GM12891 (cell line): ENCODE measurements at regions not wholly inside any gene's neighbourhood (a gene's known extent, or its start where the extent isn't known, plus 50 kb on each side); places are given as distances from the start of the nearest gene placed in this dataset.
A peak's percentile ranks its signal among the peaks of the same experiment; 100 is the strongest.

ENCODE experiments used
- DNase-seq: peaks from one replicate; pipeline ENCODE4 v3.0.0; 2011; ENCODE audit warnings: low spot score; ENCODE audit not compliant: insufficient read length
- FAIRE-seq: peaks from 2 replicates; lab custom pipeline; 2011; peaks lifted over from hg19 to GRCh38; lab: Jason Lieb, UNC
- PAX5 ChIP-seq: IDR thresholded peaks from 2 replicates; pipeline ENCODE4 v1.6.1; 2011; ENCODE audit warnings: low read length, moderate library complexity, mild to moderate bottlenecking; ENCODE audit not compliant: insufficient read depth, severe bottlenecking
- POLR2A ChIP-seq: IDR thresholded peaks from 2 replicates; pipeline ENCODE4 v1.6.1; 2011; ENCODE audit warnings: low read depth, low read length, control low read depth
- POLR2AphosphoS5 ChIP-seq: IDR thresholded peaks from 2 replicates; pipeline ENCODE4 v1.6.1; 2011; ENCODE audit warnings: low read depth, low read length, control low read depth
- POU2F2 ChIP-seq: IDR thresholded peaks from 2 replicates; pipeline ENCODE4 v1.6.1; 2011; ENCODE audit warnings: low read depth, mild to moderate bottlenecking, control low read depth, low read length, moderate library complexity
- SPI1 ChIP-seq: IDR thresholded peaks from 2 replicates; pipeline ENCODE4 v1.6.1; 2011; ENCODE audit warnings: low read depth, low read length, control low read depth
- TAF1 ChIP-seq: IDR thresholded peaks from 2 replicates; pipeline ENCODE4 v1.6.1; 2011; ENCODE audit warnings: low read depth, low read length, control low read depth

- FAIRE-seq (peak; percentile 26), DNase-seq (no peak)
- no peak for TF ChIP-seq POLR2AphosphoS5
- TF ChIP-seq POLR2A: no peak
- no peak for TF ChIP-seq PAX5
- no peak for TF ChIP-seq POU2F2
Observed at GRCh38 chrY:13066372-13066771, 161.7 kb downstream of the DDX3Y start.

- TF ChIP-seq PAX5 (no peak), POLR2A (no peak), POLR2AphosphoS5 (no peak), TAF1 (no peak), SPI1 (no peak), POU2F2 (no peak)
- DNase-seq (no peak), FAIRE-seq (no peak)
Observed at GRCh38 chrY:13068696-13069095, 164.0 kb downstream of the DDX3Y start.

GRCh38 chrY:13069111-13069510 is 164.4 kb downstream of the DDX3Y start:
- TF ChIP-seq PAX5: no peak
- TF ChIP-seq POU2F2: no peak
- no peak for TF ChIP-seq TAF1
- no peak for TF ChIP-seq POLR2A
- no peak for TF ChIP-seq SPI1
- TF ChIP-seq POLR2AphosphoS5: no peak
- DNase-seq (no peak), FAIRE-seq (no peak)

GRCh38 chrY:13082748-13083147 is 178.1 kb downstream of the DDX3Y start:
- TF ChIP-seq PAX5 (no peak), TAF1 (no peak), POLR2AphosphoS5 (no peak), SPI1 (no peak), POLR2A (no peak), POU2F2 (no peak)
- no peak for DNase-seq
- peak; percentile 72 for FAIRE-seq

- TF ChIP-seq TAF1 (no peak), POLR2A (no peak), POU2F2 (no peak), POLR2AphosphoS5 (no peak), PAX5 (no peak), SPI1 (no peak)
- FAIRE-seq (no peak), DNase-seq (no peak)
Observed at GRCh38 chrY:13091575-13091974, 186.9 kb downstream of the DDX3Y start.

GRCh38 chrY:13092986-13093385 is 188.3 kb downstream of the DDX3Y start:
- TF ChIP-seq SPI1 (no peak), POU2F2 (no peak), POLR2AphosphoS5 (no peak), POLR2A (no peak), TAF1 (no peak), PAX5 (no peak)
- FAIRE-seq (peak; percentile 40), DNase-seq (no peak)

- no peak for DNase-seq
- no peak for FAIRE-seq
- TF ChIP-seq SPI1: no peak
- no peak for TF ChIP-seq POLR2A
- TF ChIP-seq PAX5: no peak
- TF ChIP-seq TAF1: no peak
- TF ChIP-seq POLR2AphosphoS5: no peak
- TF ChIP-seq POU2F2: no peak
Observed at GRCh38 chrY:13093461-13093860, 188.8 kb downstream of the DDX3Y start.

GRCh38 chrY:13094411-13094810 is 189.7 kb downstream of the DDX3Y start:
- FAIRE-seq: peak; percentile 56
- DNase-seq: no peak
- TF ChIP-seq POLR2AphosphoS5 (no peak), POU2F2 (no peak)

- TF ChIP-seq PAX5: no peak
- no peak for TF ChIP-seq POLR2AphosphoS5
- no peak for TF ChIP-seq POLR2A
- FAIRE-seq (no peak), DNase-seq (no peak)
Observed at GRCh38 chrY:13094904-13095600, 190.4 kb downstream of the DDX3Y start.

GRCh38 chrY:13126881-13127456 is 222.3 kb downstream of the DDX3Y start:
- DNase-seq (no peak), FAIRE-seq (peak; percentile 95)
- TF ChIP-seq TAF1 (no peak), SPI1 (peak; percentile 77), POLR2AphosphoS5 (no peak), PAX5 (no peak)
